ENCODE measurements at regions not wholly inside any gene's neighbourhood (a gene's known extent, or its start where the extent isn't known, plus 50 kb on each side); places are given as distances from the start of the nearest gene placed in this dataset.

GRCh38 chr18:68462766-68463165 is 252.1 kb downstream of the TMX3 start:
- no peak for DNase-seq

DNA sequence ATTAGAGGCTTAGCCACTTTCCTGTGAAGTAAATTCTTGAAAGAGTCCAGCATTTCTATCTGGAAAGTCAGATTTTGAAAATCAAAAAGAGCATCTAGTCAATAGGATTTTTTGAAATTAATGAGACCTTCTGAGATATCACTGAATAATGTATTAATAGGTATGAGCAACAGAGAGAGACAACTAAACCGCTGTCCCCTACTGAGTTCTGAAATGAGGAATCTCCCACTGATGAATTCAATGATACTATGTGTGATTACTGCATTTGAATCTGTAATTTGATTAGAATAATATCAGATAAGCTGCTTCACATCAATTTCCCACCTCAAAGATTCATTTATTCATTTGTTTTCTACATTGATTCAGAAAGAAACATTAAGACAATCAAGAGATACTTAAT is 252.8 kb downstream of the TMX3 start:
- DNase-seq = no peak

GRCh38 chr18:68461481-68462018 is 253.4 kb downstream of the TMX3 start:
- DNase-seq = no peak

DNA sequence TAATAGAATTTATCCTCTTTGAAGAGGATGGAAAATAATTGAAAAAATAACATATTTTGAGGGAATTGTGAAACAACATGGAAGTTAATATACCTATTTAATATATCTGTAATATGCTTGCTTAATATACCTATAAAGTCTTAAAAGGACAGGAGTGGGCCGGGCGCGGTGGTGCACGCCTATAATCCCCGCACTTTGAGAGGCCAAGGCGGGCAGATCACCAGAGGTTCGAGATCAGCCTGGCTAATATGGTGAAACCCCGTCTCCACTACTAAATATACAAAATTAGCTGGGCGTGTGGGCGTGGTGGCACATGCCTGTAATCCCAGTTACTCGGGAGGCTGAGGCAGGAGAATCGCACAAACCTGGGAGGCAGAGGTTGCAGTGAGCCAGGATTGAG is 254.9 kb downstream of the TMX3 start:
- no peak for DNase-seq

- no peak for DNase-seq
These were observed 257.9 kb downstream of the TMX3 start for GRCh38 chr18:68456985-68457384.

GRCh38 chr18:68455229-68455603 is 259.7 kb downstream of the TMX3 start:
- no peak for DNase-seq

DNA sequence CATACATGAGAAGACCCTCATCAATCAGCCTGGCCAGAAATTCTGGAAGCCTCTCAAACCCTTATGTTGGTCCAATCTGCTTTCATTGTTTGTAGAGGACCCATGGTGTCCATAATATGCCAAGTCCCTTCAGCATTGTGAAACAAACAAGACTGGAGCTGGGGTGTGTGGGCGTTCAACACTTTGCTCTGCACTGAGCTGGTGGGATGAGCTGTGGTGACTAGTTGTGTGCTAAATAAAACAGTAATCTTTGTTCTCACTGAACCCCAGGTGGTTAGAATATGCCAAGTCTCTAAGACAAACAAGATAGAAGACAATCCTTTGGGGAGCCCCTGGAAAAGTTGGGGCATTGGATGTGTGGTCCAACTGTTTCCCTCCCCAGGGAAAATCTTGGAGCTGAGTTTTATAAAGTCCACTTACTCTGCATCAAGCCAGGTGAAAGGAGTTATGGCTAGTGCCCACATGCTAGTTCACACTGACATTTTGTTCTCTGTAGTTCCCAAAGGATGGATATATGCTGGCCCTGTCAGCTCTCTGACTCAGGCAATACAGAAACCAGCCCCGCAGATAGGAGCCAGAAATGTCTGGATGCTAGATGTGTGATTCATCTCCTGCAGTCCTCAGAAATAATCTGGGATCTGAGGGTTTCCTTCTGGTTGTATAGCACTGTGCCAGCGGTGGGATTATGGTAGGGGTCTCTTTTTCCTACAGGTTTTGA is 260.2 kb downstream of the TMX3 start:
- DNase-seq = no peak

DNA sequence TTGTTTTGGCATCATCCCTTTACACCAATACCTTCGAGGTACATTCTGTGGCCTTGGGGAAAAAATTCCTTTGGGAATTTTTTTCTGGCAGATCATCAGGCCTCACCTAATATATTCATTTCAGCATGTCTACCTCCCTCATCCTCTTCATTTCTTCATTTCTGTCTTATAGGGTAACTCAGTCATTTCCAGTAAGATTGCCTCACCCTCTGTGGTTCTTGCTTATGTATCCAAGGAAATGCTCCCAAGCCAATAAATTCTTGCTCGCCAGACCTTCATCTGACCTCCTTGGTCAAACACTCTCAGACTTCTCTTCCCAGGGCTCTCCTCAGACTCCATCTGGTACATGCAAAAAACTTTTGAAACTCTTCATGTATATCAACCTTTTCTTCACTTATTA is 265.6 kb downstream of the TMX3 start:
- DNase-seq = no peak

DNA sequence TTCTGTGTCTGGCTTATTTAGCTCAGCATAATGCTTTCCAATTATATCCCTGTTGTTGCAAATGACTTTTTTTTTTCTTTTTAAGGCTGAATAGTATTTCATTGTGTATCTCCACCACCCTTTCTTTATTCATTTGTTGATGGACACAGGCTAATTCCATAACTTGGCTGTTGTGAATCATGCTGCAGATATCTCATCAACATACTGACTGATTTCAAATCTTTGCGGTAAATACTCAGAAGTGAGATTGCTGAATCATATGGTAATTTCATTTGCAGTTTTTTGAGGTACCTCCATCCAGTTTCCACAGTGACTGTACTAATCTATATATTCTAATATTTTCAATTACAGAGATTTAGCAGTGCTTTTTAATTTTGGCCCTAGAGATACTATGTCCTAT is 266.2 kb downstream of the TMX3 start:
- DNase-seq = no peak

GRCh38 chr18:68447286-68447685 is 267.6 kb downstream of the TMX3 start:
- DNase-seq = no peak

GRCh38 chr18:68445668-68446426 is 269.1 kb downstream of the TMX3 start:
- DNase-seq = no peak

- no peak for DNase-seq
These were observed 269.8 kb downstream of the TMX3 start for GRCh38 chr18:68445136-68445535.

- DNase-seq = no peak
These were observed 273.7 kb downstream of the TMX3 start for GRCh38 chr18:68441241-68441640.

DNA sequence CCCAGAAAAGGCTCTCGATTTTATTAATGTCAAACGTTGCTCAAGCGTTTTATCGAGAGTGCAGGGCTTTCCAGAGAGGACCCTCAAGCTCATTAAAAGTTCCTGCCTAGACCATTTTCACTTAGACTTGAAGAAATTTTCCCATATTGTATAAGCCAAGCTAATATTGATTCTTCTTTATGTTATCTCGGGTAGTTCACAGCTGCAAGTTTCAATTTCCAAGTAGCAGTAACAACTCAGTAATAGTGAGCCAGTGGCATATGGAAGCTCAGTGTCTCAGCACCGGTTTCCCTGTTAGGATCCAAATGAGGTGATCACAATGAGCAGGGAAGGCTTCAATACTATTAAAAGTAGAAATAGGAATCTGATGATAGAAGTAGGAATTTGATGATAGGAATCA is 274.5 kb downstream of the TMX3 start:
- no peak for DNase-seq

- DNase-seq = no peak
These were observed 275.3 kb downstream of the TMX3 start for GRCh38 chr18:68439642-68440041.

GRCh38 chr18:68438983-68439382 is 275.9 kb downstream of the TMX3 start:
- DNase-seq = no peak

DNA sequence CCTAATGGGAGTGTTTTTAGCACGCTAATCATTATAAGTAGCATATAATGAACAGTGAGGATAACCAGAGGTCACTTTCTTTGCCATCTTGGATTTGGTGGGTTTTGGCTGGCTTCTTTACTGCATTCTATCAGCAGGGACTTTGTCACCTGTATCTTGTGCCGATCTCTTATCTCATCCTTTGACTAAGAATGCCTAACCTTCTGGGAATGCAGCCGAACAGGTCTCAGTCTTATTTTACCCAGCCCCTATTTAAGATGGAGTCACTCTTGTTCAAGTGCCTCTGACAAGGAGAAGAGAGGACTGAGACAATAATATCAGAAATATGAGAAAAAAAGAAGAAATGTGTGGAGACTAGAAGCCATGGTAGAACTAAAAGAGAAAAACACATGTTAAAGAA is 276.4 kb downstream of the TMX3 start:
- DNase-seq = no peak

- no peak for DNase-seq
These were observed 278.4 kb downstream of the TMX3 start for GRCh38 chr18:68436485-68436884.

- no peak for DNase-seq
These were observed 279.3 kb downstream of the TMX3 start for GRCh38 chr18:68435581-68435980.

- no peak for DNase-seq
These were observed 283.0 kb downstream of the TMX3 start for GRCh38 chr18:68431922-68432198.

DNA sequence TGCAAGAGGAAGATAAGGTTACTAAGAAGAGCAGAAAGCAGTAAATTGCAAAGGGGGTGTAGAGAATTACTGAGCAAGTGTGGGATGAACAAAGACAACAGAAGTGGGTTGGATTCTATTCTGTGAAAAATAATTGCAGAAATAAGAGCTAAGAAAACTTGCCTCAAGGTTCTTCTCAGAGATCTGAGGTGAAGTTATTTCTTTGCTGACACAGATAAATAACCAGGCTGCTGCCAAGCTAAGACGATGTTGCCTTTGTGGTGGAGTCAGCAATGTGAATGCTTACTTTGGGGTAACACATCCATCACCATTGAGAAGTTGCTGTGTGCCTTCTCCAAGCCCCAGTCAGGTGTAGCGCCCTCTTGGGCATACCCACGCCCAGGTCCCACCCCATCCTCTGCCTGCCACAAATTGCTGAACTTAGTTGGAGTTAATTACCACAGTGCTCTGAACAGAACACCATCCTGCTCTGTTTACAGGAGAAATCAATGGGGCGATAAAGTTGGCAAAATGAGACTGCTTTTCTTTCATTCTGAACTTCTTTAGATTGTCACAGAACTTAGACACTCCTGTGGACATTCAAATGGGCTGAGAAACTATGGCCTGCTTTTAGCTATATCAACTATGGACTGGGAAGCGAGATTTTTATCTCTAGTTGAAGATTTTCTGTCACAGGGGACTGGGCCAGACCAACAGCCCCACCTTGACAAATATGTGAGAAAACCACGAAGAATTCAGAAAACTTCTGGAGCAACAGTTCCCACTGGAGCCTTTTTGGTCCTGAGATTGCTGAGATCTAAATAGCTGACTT is 283.6 kb downstream of the TMX3 start:
- DNase-seq = no peak

DNA sequence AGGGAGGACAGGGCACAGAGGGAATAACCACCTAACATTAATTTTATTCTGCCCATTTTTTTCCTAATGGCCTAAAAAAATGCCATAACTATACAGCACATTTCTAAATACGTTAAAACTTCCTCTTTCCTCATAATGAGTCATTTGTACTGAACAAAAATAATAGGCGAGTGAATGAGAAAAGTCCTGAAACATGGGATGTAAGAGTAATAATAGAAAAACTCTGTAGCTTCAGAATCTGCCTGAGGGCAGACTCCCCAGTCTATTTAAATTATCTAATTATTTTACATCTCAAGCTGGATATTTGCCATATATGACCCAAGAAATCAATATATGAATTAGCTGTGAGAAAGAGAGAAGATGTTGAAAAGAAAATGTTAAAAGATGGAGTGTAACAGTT is 285.1 kb downstream of the TMX3 start:
- DNase-seq = no peak

GRCh38 chr18:68429111-68429510 is 285.8 kb downstream of the TMX3 start:
- no peak for DNase-seq

- DNase-seq = no peak
These were observed 286.2 kb downstream of the TMX3 start for GRCh38 chr18:68428661-68429060.
